ENCODE measurements at regions not wholly inside any gene's neighbourhood (a gene's known extent, or its start where the extent isn't known, plus 50 kb on each side); places are given as distances from the start of the nearest gene placed in this dataset.

DNA sequence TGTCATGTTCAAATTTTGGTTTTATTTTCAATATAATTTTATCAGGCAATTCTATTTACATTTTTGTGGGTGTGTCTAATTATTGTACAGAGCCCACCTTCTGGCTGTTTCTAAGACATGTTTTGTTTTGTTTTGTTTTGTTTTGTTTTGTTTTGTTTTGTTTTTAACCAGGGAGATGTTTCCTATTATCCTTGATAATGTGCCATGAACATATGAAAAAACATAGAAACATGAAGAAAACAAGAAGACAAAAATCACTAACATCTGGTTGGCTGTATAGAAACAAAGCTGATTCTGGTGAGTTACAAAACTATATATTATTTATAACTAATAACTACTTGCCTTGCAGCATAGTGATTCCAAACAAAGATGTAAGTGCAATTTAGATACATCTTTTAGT lies 128.1 kb upstream of the TRPC4 start:
- no peaks in the 10 kb centered on the region for H3K36me3 Mint-ChIP-seq (ENCODE audit: low read depth)
- ATAC-seq (no peak), DNase-seq (ENCODE audit: low spot score) (no peak)

More for the DNA sequence above, 128.1 kb upstream of the TRPC4 start:
- H3K27me3 ChIP-seq (ENCODE audit: insufficient read depth) = no peaks in the 10 kb centered on the region
- Mint-ChIP-seq H3K4me1 (peaks cover 13% of the 10 kb centered on the region; the same call in 2 of the 3 replicates), H3K9me3 (no peaks in the 10 kb centered on the region), H3K4me3 (no peak overlapping the region), H3K27ac (no peak overlapping the region), H3K27me3 (ENCODE audit: insufficient read depth, low read depth, poor library complexity) (no peaks in the 10 kb centered on the region)
- no peaks in the 10 kb centered on the region for H3K36me3 ChIP-seq (ENCODE audit: insufficient read depth)
- peaks cover 10% of the 10 kb centered on the region for H3K4me1 ChIP-seq (ENCODE audit: insufficient read depth)
- no peak overlapping the region for H3K4me2 ChIP-seq
- TF ChIP-seq EZH2 (IDR thresholded peaks at IDR 0.05; ENCODE audit: low read depth, unreplicated experiment) (no peak), JUNB (IDR thresholded peaks at IDR 0.05; ENCODE audit: unreplicated experiment) (no peak), POLR2AphosphoS5 (IDR thresholded peaks at IDR 0.05; ENCODE audit: low read depth) (no peak), CREB1 (CRISPR knock-in tag; IDR thresholded peaks at IDR 0.05; ENCODE audit: low read depth) (no peak), NANOG (IDR thresholded peaks at IDR 0.05; ENCODE audit: borderline replicate concordance) (no peak), STAT1 (IDR thresholded peaks at IDR 0.05; ENCODE audit: unreplicated experiment) (no peak), ZNF331 (CRISPR knock-in tag; IDR thresholded peaks at IDR 0.05; ENCODE audit: low read depth) (no peak), ZNF114 (CRISPR knock-in tag; IDR thresholded peaks at IDR 0.05) (no peak), EZH2phosphoT487 (IDR thresholded peaks at IDR 0.05; ENCODE audit: unreplicated experiment) (no peak)
- TF ChIP-seq, protein P1, sequence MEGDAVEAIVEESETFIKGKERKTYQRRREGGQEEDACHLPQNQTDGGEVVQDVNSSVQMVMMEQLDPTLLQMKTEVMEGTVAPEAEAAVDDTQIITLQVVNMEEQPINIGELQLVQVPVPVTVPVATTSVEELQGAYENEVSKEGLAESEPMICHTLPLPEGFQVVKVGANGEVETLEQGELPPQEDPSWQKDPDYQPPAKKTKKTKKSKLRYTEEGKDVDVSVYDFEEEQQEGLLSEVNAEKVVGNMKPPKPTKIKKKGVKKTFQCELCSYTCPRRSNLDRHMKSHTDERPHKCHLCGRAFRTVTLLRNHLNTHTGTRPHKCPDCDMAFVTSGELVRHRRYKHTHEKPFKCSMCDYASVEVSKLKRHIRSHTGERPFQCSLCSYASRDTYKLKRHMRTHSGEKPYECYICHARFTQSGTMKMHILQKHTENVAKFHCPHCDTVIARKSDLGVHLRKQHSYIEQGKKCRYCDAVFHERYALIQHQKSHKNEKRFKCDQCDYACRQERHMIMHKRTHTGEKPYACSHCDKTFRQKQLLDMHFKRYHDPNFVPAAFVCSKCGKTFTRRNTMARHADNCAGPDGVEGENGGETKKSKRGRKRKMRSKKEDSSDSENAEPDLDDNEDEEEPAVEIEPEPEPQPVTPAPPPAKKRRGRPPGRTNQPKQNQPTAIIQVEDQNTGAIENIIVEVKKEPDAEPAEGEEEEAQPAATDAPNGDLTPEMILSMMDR (conservative IDR thresholded peaks at IDR 0.05; ENCODE audit: low read depth in 2 of 2) = no peak
- TF ChIP-seq, protein P2, sequence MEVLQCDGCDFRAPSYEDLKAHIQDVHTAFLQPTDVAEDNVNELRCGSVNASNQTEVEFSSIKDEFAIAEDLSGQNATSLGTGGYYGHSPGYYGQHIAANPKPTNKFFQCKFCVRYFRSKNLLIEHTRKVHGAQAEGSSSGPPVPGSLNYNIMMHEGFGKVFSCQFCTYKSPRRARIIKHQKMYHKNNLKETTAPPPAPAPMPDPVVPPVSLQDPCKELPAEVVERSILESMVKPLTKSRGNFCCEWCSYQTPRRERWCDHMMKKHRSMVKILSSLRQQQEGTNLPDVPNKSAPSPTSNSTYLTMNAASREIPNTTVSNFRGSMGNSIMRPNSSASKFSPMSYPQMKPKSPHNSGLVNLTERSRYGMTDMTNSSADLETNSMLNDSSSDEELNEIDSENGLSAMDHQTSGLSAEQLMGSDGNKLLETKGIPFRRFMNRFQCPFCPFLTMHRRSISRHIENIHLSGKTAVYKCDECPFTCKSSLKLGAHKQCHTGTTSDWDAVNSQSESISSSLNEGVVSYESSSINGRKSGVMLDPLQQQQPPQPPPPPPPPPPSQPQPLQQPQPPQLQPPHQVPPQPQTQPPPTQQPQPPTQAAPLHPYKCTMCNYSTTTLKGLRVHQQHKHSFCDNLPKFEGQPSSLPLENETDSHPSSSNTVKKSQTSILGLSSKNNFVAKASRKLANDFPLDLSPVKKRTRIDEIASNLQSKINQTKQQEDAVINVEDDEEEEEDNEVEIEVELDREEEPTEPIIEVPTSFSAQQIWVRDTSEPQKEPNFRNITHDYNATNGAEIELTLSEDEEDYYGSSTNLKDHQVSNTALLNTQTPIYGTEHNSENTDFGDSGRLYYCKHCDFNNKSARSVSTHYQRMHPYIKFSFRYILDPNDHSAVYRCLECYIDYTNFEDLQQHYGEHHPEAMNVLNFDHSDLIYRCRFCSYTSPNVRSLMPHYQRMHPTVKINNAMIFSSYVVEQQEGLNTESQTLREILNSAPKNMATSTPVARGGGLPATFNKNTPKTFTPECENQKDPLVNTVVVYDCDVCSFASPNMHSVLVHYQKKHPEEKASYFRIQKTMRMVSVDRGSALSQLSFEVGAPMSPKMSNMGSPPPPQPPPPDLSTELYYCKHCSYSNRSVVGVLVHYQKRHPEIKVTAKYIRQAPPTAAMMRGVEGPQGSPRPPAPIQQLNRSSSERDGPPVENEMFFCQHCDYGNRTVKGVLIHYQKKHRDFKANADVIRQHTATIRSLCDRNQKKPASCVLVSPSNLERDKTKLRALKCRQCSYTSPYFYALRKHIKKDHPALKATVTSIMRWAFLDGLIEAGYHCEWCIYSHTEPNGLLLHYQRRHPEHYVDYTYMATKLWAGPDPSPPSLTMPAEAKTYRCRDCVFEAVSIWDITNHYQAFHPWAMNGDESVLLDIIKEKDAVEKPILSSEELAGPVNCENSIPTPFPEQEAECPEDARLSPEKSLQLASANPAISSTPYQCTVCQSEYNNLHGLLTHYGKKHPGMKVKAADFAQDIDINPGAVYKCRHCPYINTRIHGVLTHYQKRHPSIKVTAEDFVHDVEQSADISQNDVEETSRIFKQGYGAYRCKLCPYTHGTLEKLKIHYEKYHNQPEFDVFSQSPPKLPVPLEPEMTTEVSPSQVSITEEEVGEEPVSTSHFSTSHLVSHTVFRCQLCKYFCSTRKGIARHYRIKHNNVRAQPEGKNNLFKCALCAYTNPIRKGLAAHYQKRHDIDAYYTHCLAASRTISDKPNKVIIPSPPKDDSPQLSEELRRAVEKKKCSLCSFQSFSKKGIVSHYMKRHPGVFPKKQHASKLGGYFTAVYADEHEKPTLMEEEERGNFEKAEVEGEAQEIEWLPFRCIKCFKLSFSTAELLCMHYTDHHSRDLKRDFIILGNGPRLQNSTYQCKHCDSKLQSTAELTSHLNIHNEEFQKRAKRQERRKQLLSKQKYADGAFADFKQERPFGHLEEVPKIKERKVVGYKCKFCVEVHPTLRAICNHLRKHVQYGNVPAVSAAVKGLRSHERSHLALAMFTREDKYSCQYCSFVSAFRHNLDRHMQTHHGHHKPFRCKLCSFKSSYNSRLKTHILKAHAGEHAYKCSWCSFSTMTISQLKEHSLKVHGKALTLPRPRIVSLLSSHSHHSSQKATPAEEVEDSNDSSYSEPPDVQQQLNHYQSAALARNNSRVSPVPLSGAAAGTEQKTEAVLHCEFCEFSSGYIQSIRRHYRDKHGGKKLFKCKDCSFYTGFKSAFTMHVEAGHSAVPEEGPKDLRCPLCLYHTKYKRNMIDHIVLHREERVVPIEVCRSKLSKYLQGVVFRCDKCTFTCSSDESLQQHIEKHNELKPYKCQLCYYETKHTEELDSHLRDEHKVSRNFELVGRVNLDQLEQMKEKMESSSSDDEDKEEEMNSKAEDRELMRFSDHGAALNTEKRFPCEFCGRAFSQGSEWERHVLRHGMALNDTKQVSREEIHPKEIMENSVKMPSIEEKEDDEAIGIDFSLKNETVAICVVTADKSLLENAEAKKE (CRISPR knock-in tag; IDR thresholded peaks at IDR 0.05) = no peak
- TF ChIP-seq, protein P3, sequence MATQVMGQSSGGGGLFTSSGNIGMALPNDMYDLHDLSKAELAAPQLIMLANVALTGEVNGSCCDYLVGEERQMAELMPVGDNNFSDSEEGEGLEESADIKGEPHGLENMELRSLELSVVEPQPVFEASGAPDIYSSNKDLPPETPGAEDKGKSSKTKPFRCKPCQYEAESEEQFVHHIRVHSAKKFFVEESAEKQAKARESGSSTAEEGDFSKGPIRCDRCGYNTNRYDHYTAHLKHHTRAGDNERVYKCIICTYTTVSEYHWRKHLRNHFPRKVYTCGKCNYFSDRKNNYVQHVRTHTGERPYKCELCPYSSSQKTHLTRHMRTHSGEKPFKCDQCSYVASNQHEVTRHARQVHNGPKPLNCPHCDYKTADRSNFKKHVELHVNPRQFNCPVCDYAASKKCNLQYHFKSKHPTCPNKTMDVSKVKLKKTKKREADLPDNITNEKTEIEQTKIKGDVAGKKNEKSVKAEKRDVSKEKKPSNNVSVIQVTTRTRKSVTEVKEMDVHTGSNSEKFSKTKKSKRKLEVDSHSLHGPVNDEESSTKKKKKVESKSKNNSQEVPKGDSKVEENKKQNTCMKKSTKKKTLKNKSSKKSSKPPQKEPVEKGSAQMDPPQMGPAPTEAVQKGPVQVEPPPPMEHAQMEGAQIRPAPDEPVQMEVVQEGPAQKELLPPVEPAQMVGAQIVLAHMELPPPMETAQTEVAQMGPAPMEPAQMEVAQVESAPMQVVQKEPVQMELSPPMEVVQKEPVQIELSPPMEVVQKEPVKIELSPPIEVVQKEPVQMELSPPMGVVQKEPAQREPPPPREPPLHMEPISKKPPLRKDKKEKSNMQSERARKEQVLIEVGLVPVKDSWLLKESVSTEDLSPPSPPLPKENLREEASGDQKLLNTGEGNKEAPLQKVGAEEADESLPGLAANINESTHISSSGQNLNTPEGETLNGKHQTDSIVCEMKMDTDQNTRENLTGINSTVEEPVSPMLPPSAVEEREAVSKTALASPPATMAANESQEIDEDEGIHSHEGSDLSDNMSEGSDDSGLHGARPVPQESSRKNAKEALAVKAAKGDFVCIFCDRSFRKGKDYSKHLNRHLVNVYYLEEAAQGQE (IDR thresholded peaks at IDR 0.05; ENCODE audit: unreplicated experiment) = no peak
- TF ChIP-seq, protein P4, sequence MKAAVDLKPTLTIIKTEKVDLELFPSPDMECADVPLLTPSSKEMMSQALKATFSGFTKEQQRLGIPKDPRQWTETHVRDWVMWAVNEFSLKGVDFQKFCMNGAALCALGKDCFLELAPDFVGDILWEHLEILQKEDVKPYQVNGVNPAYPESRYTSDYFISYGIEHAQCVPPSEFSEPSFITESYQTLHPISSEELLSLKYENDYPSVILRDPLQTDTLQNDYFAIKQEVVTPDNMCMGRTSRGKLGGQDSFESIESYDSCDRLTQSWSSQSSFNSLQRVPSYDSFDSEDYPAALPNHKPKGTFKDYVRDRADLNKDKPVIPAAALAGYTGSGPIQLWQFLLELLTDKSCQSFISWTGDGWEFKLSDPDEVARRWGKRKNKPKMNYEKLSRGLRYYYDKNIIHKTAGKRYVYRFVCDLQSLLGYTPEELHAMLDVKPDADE (IDR thresholded peaks at IDR 0.05) = no peak
- H2AFZ ChIP-seq = no peak overlapping the region
- H3K4me3 ChIP-seq = no peak overlapping the region
- H4K20me1 ChIP-seq (replicated peaks; ENCODE audit: insufficient read depth) = no peaks in the 10 kb centered on the region
- H3F3A ChIP-seq (replicated peaks; ENCODE audit: low read depth) = no peaks in the 10 kb centered on the region
- H3K79me2 ChIP-seq (replicated peaks; ENCODE audit: insufficient read depth) = no peaks in the 10 kb centered on the region
- H3K27ac ChIP-seq (ENCODE audit: low read depth) = no peak overlapping the region
- no peaks in the 10 kb centered on the region for H3K9me2 ChIP-seq (ENCODE audit: insufficient read depth)
